SK-N-SH (cell line): ENCODE measurements at regions not wholly inside any gene's neighbourhood (a gene's known extent, or its start where the extent isn't known, plus 50 kb on each side); places are given as distances from the start of the nearest gene placed in this dataset.

Experiments
- EP300 ChIP-seq, 2 experiments: IDR thresholded peaks; 2 replicates each; pipeline versions ENCODE4 v1.4.0 to v1.6.1; 2012; ENCODE audit warnings: borderline replicate concordance in 1 of 2, low read depth in 1 of 2, low read length in 1 of 2
- MAX ChIP-seq: IDR thresholded peaks from 2 replicates; pipeline ENCODE4 v1.4.0; 2012; ENCODE audit warnings: low read depth
- PBX3 ChIP-seq: IDR thresholded peaks from 2 replicates; pipeline ENCODE4; 2012
- POLR2AphosphoS5 ChIP-seq: IDR thresholded peaks from 2 replicates; pipeline ENCODE4 v1.6.1; 2012; ENCODE audit warnings: low read depth, low read length
- USF1 ChIP-seq: IDR thresholded peaks from 2 replicates; pipeline ENCODE4 v1.4.0; 2012; ENCODE audit warnings: low read depth, borderline replicate concordance

GRCh38 chr9:108565651-108566378 lies 290.0 kb downstream of the ACTL7B start:
- TF ChIP-seq MAX: no peak
- no peak for TF ChIP-seq POLR2AphosphoS5
- TF ChIP-seq USF1: no peak
- TF ChIP-seq PBX3: no peak
- no peak for TF ChIP-seq EP300 (IDR thresholded peaks at IDR 0.05; ENCODE audit: borderline replicate concordance in 1 of 2, low read depth in 1 of 2, low read length in 1 of 2)
